ENCODE measurements at regions not wholly inside any gene's neighbourhood (a gene's known extent, or its start where the extent isn't known, plus 50 kb on each side); places are given as distances from the start of the nearest gene placed in this dataset.

DNA sequence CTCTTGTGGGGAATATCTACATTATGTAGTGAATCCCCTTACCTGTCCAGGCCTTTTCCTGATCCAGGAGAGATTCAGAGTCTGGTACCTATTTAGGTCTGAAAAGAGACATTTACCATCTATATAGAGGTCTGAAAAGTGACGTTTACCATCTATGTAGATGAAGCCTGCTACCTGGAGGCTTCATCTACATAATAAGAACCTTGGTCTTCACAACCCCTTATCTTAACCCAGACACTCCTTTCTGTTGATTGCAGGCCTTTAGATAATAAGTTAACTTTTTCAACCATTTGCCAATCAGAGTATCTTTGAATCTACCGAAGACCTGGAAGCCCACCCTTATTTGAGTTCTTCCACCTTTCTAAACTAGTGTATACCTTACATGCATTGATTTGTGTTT is 113.0 kb upstream of the DMRT1 start:
- DNase-seq (ENCODE audit: extremely low spot score, insufficient read length, low read depth), result no peak
- FAIRE-seq, result no peak

DNA sequence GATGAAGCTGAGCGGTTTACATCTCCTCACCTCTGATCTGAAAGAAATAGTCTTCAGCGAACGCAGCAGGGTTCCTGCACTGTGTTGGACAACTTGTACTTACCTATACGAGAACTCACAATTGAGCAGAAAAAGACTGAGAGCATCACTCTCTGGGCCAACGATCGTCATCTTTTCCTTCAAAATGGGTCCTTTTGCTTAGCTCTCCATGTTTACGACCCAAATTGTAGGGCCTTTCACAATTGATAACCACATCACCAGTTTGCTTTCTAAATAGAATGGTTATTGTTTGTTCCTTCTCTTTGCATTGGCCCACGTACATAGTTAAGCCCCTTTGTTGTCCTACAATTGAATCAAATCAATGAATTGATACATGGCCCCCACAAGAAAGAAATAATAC is 110.0 kb upstream of the DMRT1 start:
- no peak for FAIRE-seq

DNA sequence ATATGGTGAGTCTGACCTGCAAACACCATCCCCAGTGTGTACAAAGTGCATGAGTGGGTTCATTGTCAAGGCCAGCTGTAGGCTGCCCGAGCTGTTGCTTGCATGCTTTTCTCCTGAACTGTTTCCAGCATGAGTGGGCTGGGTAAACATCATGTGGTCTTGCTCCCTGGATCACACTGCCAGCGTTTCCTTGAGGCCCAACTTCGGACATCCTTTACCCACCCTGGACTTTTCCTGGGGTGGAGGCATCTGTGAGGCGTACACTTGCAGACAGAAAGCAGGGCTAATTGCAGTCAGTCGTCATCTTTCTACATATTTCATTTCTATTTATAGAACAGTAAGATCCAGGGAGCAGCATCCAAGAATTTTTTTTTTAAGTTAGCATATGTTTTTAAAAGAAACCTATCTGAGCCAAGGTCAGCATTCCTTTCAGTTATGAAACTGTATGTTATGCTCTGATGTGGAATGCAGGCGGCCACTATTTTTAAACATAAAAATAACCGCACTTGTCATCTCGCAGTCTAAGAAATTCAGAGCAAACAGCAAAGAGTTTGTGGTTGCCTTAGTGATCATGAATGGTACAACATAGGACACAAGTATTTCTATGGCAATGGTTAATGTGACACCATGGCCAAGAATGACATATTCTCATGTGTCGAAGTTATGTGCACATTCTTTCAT is 106.5 kb upstream of the DMRT1 start:
- FAIRE-seq (no peak), DNase-seq (ENCODE audit: extremely low spot score, insufficient read length, low read depth) (no peak)

More for the DNA sequence above, 110.0 kb upstream of the DMRT1 start:
- DNase-seq (ENCODE audit: extremely low spot score, insufficient read length, low read depth), result no peak

DNA sequence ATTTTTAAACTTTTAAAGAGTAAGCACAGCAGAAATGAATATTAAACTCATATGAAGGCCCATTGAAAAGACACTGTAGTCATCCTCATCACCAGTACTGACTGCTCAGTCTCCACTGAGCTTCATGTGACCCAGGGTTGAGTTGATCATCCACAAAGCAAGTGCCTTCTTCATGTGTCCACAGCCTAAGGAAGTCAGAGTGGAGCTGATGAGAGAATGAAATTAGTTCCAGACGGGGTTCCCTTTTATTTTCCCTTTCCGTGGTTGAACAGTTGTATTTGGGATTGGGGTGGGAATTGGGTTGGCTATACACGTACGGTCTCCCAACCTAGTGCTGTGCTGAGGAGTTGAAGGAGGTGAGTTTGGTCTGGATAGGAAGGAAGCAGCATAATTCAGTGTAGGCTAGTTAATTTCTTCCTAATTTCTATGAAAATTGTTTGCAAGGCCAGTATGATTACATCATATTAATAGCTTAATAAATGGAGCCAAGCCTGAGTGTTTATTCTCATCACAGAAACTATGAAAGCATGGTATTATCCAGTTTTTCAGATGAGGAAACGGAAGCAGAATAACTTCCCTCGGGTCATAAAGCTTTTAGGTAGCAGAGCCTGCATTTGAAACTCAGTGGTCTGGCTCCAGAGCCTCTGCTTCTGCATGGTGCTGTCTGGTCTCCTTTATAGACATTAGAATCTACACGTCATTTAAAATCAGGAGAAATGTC is 103.9 kb upstream of the DMRT1 start:
- no peak for FAIRE-seq
- no peak for DNase-seq (ENCODE audit: extremely low spot score, insufficient read length, low read depth)

- DNase-seq (ENCODE audit: extremely low spot score, insufficient read length, low read depth), result no peak
- FAIRE-seq, result no peak
Measured at GRCh38 chr9:738209-738915, 103.1 kb upstream of the DMRT1 start.

DNA sequence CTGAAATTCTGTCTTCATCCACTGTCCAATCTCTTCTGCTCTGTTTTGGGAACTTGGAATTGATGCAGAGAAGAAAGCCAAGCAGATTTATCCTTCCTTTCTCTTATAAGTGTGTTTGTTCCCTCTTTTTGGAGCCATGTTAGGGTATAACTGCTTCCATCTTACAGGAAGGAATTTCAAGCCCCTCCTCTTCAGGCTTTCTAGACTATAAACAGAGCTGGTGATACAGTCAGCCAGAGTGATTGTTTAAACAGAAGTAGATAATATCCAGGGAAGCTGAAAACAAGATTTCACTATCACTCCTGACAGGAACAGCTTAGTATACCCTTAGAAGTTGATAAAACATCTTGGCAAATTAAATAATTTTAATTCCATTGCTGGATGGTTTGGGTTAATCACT is 102.1 kb upstream of the DMRT1 start:
- FAIRE-seq, result no peak
- DNase-seq (ENCODE audit: extremely low spot score, insufficient read length, low read depth), result no peak

GRCh38 chr9:740221-740620 is 101.3 kb upstream of the DMRT1 start:
- DNase-seq (ENCODE audit: extremely low spot score, insufficient read length, low read depth) (no peak), FAIRE-seq (no peak)

- DNase-seq (ENCODE audit: extremely low spot score, insufficient read length, low read depth) (no peak), FAIRE-seq (no peak)
Measured at GRCh38 chr9:742104-742503, 99.4 kb upstream of the DMRT1 start.

DNA sequence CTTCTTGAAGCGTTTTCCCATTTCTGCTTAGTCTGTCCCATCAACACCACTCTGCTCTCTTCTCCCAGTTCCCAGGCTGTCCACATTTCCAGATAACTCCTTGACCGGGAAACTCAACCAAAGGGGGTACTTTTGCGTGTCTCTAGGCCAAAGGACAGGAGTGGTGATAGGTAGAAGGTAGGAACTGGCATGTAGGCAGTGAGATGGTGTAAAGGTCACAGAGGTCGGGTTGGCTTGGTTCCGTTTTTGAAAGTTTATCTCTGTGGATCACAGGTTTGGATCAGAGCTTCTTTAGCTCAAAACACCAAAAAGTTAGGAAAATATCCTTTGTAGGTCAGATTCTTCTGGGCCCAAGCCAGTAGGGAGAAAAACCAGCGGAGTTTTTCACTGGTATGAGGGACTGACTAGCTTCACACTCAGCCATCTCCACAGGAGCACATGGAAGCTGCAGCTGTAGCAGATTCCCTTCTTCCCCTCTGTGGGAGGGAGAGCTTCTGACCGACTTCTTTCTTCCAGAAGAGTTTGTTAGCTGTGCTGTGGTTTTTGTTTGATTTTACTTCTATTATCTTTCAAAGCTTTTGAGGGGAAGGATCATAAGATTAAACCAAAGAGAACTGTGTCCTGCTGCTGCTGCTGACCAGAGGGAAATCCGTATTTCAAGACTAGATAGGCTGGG is 98.4 kb upstream of the DMRT1 start:
- no peak for FAIRE-seq
- no peak for DNase-seq (ENCODE audit: extremely low spot score, insufficient read length, low read depth)

DNA sequence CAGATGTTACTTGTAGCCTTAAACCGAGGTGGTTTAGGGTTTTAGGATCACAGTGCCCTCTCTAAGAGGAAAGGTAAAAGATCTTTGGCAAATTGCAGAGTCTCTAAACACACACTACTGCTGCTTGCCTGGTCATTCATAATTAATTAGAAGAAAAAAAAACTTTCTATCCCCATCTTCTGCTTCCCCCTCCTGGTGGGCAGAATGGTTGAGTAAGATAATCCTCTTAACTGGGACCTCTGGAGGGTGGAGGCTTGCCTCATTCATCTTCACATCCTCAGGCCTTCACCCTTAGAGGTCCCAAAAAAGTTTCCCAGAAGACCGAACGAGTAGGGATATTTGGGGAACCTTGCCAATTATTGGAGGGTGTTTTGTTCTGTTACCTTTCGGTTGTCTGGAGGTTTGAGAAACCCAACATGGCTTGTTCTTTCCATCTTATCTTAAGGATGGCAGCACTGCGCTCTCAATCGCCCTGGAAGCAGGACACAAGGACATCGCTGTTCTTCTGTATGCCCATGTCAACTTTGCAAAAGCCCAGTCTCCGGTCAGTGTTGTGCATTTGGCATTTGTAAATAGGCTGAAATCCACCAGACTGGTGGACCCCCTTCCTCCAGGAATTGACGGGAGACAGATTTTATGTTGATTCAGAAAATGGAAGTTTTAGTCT is 97.3 kb upstream of the DMRT1 start:
- no peak for DNase-seq (ENCODE audit: extremely low spot score, insufficient read length, low read depth)
- FAIRE-seq, result no peak

DNA sequence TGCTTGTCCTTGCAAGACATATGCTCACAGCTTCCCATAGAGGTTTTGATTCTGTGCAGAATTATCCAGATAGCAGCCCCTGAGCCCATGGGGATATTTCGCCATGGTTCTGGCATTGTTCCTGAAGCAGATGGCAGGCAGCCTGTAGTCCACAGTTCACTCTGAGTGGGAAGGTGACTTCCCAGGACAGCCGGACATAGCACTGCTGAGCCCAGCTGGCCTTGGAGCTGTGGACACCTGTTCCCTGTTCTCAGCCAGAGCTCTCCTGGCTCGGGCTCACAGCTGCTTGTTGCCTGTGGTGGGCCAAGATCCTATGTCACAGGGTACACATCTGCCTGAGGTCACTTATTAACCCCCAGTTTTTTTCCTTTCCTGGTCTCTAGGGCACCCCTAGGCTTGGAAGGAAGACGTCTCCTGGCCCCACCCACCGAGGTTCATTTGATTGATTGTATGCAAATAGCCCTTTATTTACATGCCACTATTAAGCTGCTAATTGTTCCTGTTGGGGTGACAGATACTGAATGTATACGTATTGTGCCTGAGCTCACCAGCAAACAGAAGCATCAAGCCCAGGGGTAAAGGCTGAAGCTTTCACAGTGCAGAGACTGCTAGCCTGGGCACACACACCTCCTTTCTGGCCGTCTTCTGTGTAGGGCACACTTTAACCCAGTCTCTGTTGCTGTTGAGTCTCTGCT is 96.6 kb upstream of the DMRT1 start:
- no peak for DNase-seq (ENCODE audit: extremely low spot score, insufficient read length, low read depth)
- no peak for FAIRE-seq

GRCh38 chr9:745761-746380 is 95.6 kb upstream of the DMRT1 start:
- DNase-seq (ENCODE audit: extremely low spot score, insufficient read length, low read depth), result no peak
- no peak for FAIRE-seq

DNA sequence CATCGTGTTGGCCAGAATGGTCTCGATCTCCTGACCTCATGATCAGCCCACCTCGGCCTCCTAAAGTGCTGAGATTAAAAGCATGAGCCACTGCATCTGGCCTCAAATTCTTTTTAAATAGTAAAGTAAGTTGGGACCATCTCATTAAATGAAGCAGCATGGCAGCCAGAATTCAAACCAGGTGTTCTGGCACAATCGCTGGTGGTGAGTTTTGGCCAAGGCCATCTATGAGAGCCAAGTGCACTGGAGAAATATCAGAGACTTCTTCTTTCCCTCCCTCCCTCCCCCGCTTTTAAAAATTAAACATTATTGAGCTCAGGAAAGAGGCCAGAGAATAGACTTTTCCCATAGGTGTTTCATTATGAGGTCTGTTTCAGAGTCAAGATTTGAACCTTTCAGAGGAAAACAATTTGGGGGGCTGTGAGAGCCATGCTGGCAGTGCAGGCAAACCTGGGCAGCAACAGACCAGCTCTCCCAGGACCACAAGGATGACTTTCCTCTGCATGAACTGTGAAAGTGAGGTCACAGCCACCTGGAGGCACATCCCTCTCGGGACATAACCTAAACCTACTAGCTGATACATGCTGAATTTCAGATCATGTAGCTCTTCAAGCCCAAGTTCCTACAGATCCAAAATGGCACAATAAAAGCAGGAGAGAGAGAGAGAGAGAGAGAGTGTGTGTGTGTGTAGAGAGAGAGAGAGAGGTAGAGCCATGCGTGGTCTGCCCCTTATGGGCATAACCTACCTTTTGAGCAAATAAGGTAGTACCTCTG is 94.6 kb upstream of the DMRT1 start:
- DNase-seq (ENCODE audit: extremely low spot score, insufficient read length, low read depth), result no peak
- FAIRE-seq, result no peak

DNA sequence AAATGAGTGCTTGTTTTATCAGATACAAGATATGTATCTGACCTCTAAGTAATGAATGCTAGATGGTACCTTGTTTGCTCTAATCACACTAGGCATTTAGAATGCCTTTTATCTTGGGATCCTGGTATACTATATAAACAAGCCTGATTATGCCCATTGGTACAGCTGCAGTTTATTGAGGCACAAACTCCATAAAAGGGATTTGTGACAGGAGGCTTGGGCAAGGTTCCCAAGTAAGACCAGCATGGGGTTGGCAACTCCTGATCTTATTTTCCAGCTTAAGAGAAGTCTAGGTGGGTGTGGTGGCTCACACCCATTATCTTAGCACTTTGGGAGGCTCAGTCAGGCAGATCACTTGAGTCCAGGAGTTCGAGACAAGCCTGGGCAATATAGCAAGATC is 93.9 kb upstream of the DMRT1 start:
- no peak for DNase-seq (ENCODE audit: extremely low spot score, insufficient read length, low read depth)
- no peak for FAIRE-seq

GRCh38 chr9:748861-749497 is 92.5 kb upstream of the DMRT1 start:
- FAIRE-seq (no peak), DNase-seq (ENCODE audit: extremely low spot score, insufficient read length, low read depth) (no peak)

DNA sequence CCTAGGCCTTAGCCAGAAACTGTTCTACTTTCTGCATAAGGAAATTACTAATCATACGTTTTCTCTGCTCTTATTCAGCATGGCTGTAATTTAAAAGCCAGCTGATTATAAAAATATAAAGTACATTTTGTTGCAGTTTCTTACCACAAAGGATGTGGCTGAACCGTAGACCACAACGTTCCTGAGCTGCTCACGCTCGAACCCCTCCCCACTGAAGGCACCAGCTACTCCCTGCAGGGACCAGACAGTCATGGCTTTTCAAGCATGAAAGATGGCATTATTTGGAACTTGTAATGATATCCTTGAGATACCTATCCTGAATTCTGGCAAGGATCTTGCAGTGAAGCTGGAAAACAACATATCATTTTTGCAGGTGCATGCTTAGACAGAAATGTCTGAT is 91.8 kb upstream of the DMRT1 start:
- DNase-seq (ENCODE audit: extremely low spot score, insufficient read length, low read depth) (no peak), FAIRE-seq (no peak)

DNA sequence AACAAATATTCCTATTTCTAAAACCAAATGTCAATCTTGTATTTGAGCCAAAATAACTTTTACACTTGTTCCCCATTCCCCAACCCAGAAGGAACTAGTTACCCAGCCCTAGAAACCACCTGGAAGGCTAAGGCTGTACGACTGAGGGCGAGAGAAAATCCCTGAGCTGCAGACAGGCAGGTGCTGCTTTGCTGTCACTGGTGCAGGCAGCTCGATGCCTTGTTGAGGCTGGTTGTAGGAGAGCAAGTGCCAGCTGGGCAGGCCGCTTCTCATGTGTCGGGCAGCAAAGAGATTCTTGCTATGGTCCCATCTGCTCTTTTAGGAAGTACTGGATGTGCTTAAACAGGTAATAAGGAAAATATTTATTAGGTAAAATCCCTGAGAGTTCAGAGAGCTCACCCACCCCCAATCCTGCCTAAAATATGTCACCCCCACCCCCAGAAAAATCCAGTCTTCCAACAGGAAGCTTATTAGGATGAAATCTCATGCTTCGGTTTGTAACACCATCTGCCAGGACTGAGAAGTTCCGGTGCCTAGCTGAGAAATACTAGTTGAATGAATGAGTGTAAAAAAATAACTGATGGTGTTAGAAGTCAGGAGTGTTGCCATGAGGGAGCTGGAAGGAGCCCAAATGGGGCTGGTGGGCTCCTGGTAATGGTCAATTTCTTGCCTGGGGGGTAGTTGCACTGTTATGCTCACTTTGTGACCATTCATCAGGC is 91.1 kb upstream of the DMRT1 start:
- no peak for DNase-seq (ENCODE audit: extremely low spot score, insufficient read length, low read depth)

More for the DNA sequence above, 91.1 kb upstream of the DMRT1 start:
- no peak for FAIRE-seq

All from GM18507 (cell line).